ENCODE measurements at regions not wholly inside any gene's neighbourhood (a gene's known extent, or its start where the extent isn't known, plus 50 kb on each side); places are given as distances from the start of the nearest gene placed in this dataset.

DNA sequence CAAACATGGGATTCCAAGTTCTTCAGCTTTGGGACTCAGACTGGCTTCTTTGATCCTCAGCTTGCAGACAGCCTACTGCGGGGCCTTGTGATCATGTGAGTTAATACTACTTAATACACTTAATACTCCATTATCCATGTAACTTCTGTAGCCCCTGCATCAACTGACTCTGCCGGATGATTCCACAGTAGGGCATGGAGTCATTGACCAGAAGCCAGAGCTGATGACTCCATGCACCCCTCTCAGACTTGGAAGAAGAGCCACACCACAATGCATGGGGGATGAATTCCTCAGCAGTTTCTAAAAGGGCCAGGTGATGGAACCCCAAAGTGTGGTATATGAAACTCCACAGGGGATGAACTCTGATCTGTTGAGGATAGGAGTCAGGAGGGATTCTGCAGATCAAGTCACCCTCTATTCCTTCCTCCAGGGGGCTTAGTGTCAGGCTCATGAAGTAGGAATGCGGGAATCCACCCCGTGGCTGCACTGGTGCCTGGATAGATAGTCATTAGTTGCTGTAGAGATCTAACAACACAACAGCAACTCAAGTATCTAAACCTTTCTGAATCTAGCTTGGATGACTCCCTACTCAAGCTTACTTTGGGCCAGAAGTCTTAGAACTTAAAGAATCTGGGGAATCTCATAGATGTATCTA, 70.2 kb downstream of the GPR6 start:
- TF ChIP-seq, protein P1, sequence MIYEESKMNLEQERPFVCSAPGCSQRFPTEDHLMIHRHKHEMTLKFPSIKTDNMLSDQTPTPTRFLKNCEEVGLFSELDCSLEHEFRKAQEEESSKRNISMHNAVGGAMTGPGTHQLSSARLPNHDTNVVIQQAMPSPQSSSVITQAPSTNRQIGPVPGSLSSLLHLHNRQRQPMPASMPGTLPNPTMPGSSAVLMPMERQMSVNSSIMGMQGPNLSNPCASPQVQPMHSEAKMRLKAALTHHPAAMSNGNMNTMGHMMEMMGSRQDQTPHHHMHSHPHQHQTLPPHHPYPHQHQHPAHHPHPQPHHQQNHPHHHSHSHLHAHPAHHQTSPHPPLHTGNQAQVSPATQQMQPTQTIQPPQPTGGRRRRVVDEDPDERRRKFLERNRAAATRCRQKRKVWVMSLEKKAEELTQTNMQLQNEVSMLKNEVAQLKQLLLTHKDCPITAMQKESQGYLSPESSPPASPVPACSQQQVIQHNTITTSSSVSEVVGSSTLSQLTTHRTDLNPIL (CRISPR knock-in tag; IDR thresholded peaks at IDR 0.05; ENCODE audit: low read depth), result no peak
- TF ChIP-seq, protein P2, sequence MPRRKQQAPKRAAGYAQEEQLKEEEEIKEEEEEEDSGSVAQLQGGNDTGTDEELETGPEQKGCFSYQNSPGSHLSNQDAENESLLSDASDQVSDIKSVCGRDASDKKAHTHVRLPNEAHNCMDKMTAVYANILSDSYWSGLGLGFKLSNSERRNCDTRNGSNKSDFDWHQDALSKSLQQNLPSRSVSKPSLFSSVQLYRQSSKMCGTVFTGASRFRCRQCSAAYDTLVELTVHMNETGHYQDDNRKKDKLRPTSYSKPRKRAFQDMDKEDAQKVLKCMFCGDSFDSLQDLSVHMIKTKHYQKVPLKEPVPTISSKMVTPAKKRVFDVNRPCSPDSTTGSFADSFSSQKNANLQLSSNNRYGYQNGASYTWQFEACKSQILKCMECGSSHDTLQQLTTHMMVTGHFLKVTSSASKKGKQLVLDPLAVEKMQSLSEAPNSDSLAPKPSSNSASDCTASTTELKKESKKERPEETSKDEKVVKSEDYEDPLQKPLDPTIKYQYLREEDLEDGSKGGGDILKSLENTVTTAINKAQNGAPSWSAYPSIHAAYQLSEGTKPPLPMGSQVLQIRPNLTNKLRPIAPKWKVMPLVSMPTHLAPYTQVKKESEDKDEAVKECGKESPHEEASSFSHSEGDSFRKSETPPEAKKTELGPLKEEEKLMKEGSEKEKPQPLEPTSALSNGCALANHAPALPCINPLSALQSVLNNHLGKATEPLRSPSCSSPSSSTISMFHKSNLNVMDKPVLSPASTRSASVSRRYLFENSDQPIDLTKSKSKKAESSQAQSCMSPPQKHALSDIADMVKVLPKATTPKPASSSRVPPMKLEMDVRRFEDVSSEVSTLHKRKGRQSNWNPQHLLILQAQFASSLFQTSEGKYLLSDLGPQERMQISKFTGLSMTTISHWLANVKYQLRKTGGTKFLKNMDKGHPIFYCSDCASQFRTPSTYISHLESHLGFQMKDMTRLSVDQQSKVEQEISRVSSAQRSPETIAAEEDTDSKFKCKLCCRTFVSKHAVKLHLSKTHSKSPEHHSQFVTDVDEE (CRISPR knock-in tag; IDR thresholded peaks at IDR 0.05), result no peak
- TF ChIP-seq ZNF8 (CRISPR knock-in tag; IDR thresholded peaks at IDR 0.05) (no peak), ZNF70 (CRISPR knock-in tag; IDR thresholded peaks at IDR 0.05) (no peak)

All from SK-N-SH treated with all-trans-retinoic acid at 6 μM for 48 hours (cell line).